ENCODE measurements at regions not wholly inside any gene's neighbourhood (a gene's known extent, or its start where the extent isn't known, plus 50 kb on each side); places are given as distances from the start of the nearest gene placed in this dataset.

GRCh38 chr5:107322936-107323335 is 347.8 kb downstream of the EFNA5 start:
- ChIA-PET POLR2A (no interaction called here), CTCF (no interaction called here)
- Histone ChIP-seq H3K27me3 (replicated peaks in 1 of 4; ENCODE audit: control extremely low read depth in 1 of 4, control insufficient read depth in 3 of 4, insufficient read depth in 4 of 4, low read length in 3 of 4) (no peaks in the 10 kb centered on the region), H3K9ac (ENCODE audit: low read length) (no peak overlapping the region), H3K36me3 (replicated peaks in 1 of 2; ENCODE audit: control extremely low read depth in 1 of 2, control insufficient read depth in 1 of 2, extremely low read depth in 1 of 2, insufficient read depth in 2 of 2, low read length in 1 of 2) (no peaks in the 10 kb centered on the region), H3K79me2 (ENCODE audit: control insufficient read depth, insufficient read depth, low read length) (no peaks in the 10 kb centered on the region), H2AFZ (ENCODE audit: insufficient read depth, low read depth, low read length, poor library complexity, severe bottlenecking) (no peak overlapping the region), H3K4me1 (ENCODE audit: control insufficient read depth in 2 of 2, insufficient read depth in 2 of 2, low read length in 2 of 2) (no peaks in the 10 kb centered on the region), H3K27ac (ENCODE audit: low read length in 2 of 2) (no peak overlapping the region), H4K20me1 (ENCODE audit: control insufficient read depth, insufficient read depth, low read length, poor library complexity, severe bottlenecking) (no peaks in the 10 kb centered on the region), H3K4me3 (ENCODE audit: control extremely low read depth in 1 of 5, extremely low read depth in 1 of 5, insufficient read depth in 1 of 5, low read depth in 2 of 5, low read length in 4 of 5) (no peak overlapping the region), H3K9me3 (ENCODE audit: control extremely low read depth in 1 of 3, control insufficient read depth in 2 of 3, insufficient read depth in 1 of 3, low read length in 2 of 3) (no peaks in the 10 kb centered on the region), H3K4me2 (replicated peaks; ENCODE audit: low read depth, low read length, poor library complexity, severe bottlenecking) (no peak overlapping the region)
- no peak overlapping the region for H3K4me3 Mint-ChIP-seq
- no peaks in the 10 kb centered on the region for H3K9me3 Mint-ChIP-seq (ENCODE audit: insufficient read depth)
- no peaks in the 10 kb centered on the region for H3K4me1 Mint-ChIP-seq
- ATAC-seq (ENCODE audit: low read depth) (no peak), DNase-seq (no peak)
- intact Hi-C loops (cut with micrococcal nuclease) = no loop called here
- H3K27ac Mint-ChIP-seq = no peak overlapping the region
- H3K27me3 Mint-ChIP-seq = peaks cover 5% of the 10 kb centered on the region
- no peak for TF ChIP-seq CTCF (IDR thresholded peaks at IDR 0.05)
- TF ChIP-seq EZH2 (IDR thresholded peaks at IDR 0.05; ENCODE audit: borderline replicate concordance, insufficient read depth, low read depth, low read length, poor library complexity, severe bottlenecking) = no peak
- WGBS (ENCODE audit: insufficient coverage) = 43% methylated on average over 1 of the region's 5 CpGs

- Histone ChIP-seq H3K4me1 (ENCODE audit: control insufficient read depth in 2 of 2, insufficient read depth in 2 of 2, low read length in 2 of 2) (no peaks in the 10 kb centered on the region), H2AFZ (ENCODE audit: insufficient read depth, low read depth, low read length, poor library complexity, severe bottlenecking) (no peak overlapping the region), H3K4me2 (replicated peaks; ENCODE audit: low read depth, low read length, poor library complexity, severe bottlenecking) (no peak overlapping the region), H3K27me3 (replicated peaks in 1 of 4; ENCODE audit: control extremely low read depth in 1 of 4, control insufficient read depth in 3 of 4, insufficient read depth in 4 of 4, low read length in 3 of 4) (no peaks in the 10 kb centered on the region), H3K79me2 (ENCODE audit: control insufficient read depth, insufficient read depth, low read length) (no peaks in the 10 kb centered on the region), H3K36me3 (replicated peaks in 1 of 2; ENCODE audit: control extremely low read depth in 1 of 2, control insufficient read depth in 1 of 2, extremely low read depth in 1 of 2, insufficient read depth in 2 of 2, low read length in 1 of 2) (no peaks in the 10 kb centered on the region), H3K27ac (ENCODE audit: low read length in 2 of 2) (no peak overlapping the region), H3K9me3 (ENCODE audit: control extremely low read depth in 1 of 3, control insufficient read depth in 2 of 3, insufficient read depth in 1 of 3, low read length in 2 of 3) (no peaks in the 10 kb centered on the region), H3K4me3 (ENCODE audit: control extremely low read depth in 1 of 5, extremely low read depth in 1 of 5, insufficient read depth in 1 of 5, low read depth in 2 of 5, low read length in 4 of 5) (no peak overlapping the region), H4K20me1 (ENCODE audit: control insufficient read depth, insufficient read depth, low read length, poor library complexity, severe bottlenecking) (no peaks in the 10 kb centered on the region), H3K9ac (ENCODE audit: low read length) (no peak overlapping the region)
- DNase-seq (no peak), ATAC-seq (ENCODE audit: low read depth) (no peak)
- TF ChIP-seq CTCF (IDR thresholded peaks at IDR 0.05) (no peak), EZH2 (IDR thresholded peaks at IDR 0.05; ENCODE audit: borderline replicate concordance, insufficient read depth, low read depth, low read length, poor library complexity, severe bottlenecking) (no peak)
- no peak overlapping the region for H3K27ac Mint-ChIP-seq
- POLR2A ChIA-PET = no interaction called here
- CTCF ChIA-PET = no interaction called here
- WGBS (ENCODE audit: insufficient coverage) = no CpG with 5 or more reads among the region's 1 CpG
- H3K27me3 Mint-ChIP-seq = peaks cover 5% of the 10 kb centered on the region
- intact Hi-C loops (cut with micrococcal nuclease) = no loop called here
- H3K4me3 Mint-ChIP-seq = no peak overlapping the region
- H3K9me3 Mint-ChIP-seq (ENCODE audit: insufficient read depth) = no peaks in the 10 kb centered on the region
- H3K4me1 Mint-ChIP-seq = no peaks in the 10 kb centered on the region
Measured at GRCh38 chr5:107321906-107322305, 348.8 kb downstream of the EFNA5 start.
